ENCODE measurements at regions not wholly inside any gene's neighbourhood (a gene's known extent, or its start where the extent isn't known, plus 50 kb on each side); places are given as distances from the start of the nearest gene placed in this dataset.

DNA sequence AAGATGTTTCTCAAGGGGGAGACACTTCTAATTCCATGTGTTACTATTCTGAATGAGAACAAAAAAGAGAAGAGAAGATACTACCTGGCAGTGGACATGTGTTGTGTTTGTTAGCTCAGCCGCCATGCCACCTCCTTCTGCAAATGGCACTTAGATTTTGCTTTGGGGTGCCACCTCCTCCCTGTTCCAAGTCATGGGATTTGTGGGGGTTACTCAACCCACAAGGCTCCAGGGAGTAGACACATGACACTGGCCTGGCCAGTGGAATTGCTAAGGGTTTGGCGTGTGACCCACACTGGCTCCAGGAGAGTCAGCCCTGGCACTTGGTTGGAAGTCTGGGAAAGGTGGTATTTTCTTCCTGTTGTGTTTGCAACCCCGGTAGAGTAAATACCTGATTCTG lies 129.1 kb downstream of the ZNF621 start:
- H3K27me3 Mint-ChIP-seq (ENCODE audit: low read depth in 3 of 3) = peaks cover 0 to 5% (median 3%) of the 10 kb centered on the region in 3 donors
- H3K36me3 ChIP-seq (replicated peaks in 1 of 2; ENCODE audit: control insufficient read depth in 1 of 2, insufficient read depth in 2 of 2, low read length in 2 of 2) = no peaks in the 10 kb centered on the region
- no peak for TF ChIP-seq CTCF (IDR thresholded peaks at IDR 0.05)
- DNase-seq = no peak
- no peak overlapping the region for H3K9ac ChIP-seq (ENCODE audit: insufficient read depth, low read length, poor library complexity, severe bottlenecking)
- no peaks in the 10 kb centered on the region for H3K36me3 Mint-ChIP-seq
- peaks cover 0 to 3% (median 0%) of the 10 kb centered on the region in 7 donors for H3K9me3 Mint-ChIP-seq
- H3K4me3 Mint-ChIP-seq = no peak overlapping the region
- H3K27me3 ChIP-seq (ENCODE audit: control insufficient read depth in 2 of 2, insufficient read depth in 2 of 2, low read length in 2 of 2) = no peaks in the 10 kb centered on the region
- intact Hi-C loops (cut with micrococcal nuclease) = no loop called here
- no peak overlapping the region for H3K4me2 ChIP-seq (replicated peaks; ENCODE audit: extremely low read depth, low read length, poor library complexity, severe bottlenecking)
- no peaks in the 10 kb centered on the region for H3K4me1 Mint-ChIP-seq
- H3K27ac ChIP-seq (ENCODE audit: low read depth in 1 of 2, low read length in 2 of 2) = no peak overlapping the region
- H3K4me1 ChIP-seq (ENCODE audit: control insufficient read depth in 1 of 2, insufficient read depth in 2 of 2, low read length in 2 of 2) = no peaks in the 10 kb centered on the region
- 94% methylated on average over 2 of the region's 3 CpGs for WGBS (ENCODE audit: insufficient coverage)
- no peaks in the 10 kb centered on the region for H4K20me1 ChIP-seq (ENCODE audit: insufficient read depth, low read length)
- H3K9me3 ChIP-seq (replicated peaks in 1 of 2; ENCODE audit: control insufficient read depth in 1 of 2, insufficient read depth in 1 of 2, low read length in 2 of 2) = no peaks in the 10 kb centered on the region
- H3K4me3 ChIP-seq (replicated peaks in 1 of 3; ENCODE audit: low read depth in 2 of 3, low read length in 3 of 3) = no peak overlapping the region
- no peaks in the 10 kb centered on the region for H3K79me2 ChIP-seq (ENCODE audit: insufficient read depth, low read length)
- no peak overlapping the region for H2AFZ ChIP-seq (ENCODE audit: insufficient read depth, low read depth, low read length, poor library complexity, severe bottlenecking)
- no peak overlapping the region for H3K27ac Mint-ChIP-seq

DNA sequence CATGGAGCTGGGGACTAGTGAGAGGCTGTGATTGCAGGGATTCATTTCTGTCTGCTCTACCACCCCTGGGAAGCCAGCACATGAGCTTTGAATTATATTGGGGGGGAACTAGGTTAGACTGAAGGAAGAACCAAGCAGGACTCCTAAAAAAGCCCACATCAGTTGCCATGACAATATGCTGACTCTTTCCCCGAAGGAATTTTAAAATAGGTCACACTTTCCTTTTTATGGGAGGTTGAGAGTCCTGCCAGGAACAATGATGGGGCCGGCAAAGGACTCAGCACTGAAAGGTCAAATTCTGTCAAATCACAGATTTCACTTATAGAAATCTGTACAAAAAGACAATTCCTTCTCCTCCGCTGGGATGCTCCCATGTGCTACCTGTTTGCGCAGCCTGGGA lies 130.8 kb downstream of the ZNF621 start:
- Histone ChIP-seq H4K20me1 (ENCODE audit: insufficient read depth, low read length) (no peaks in the 10 kb centered on the region), H3K9me3 (replicated peaks in 1 of 2; ENCODE audit: control insufficient read depth in 1 of 2, insufficient read depth in 1 of 2, low read length in 2 of 2) (no peaks in the 10 kb centered on the region), H3K9ac (ENCODE audit: insufficient read depth, low read length, poor library complexity, severe bottlenecking) (no peak overlapping the region), H3K4me2 (replicated peaks; ENCODE audit: extremely low read depth, low read length, poor library complexity, severe bottlenecking) (no peak overlapping the region), H3K4me3 (replicated peaks in 1 of 3; ENCODE audit: low read depth in 2 of 3, low read length in 3 of 3) (no peak overlapping the region), H3K79me2 (ENCODE audit: insufficient read depth, low read length) (no peaks in the 10 kb centered on the region), H3K27ac (ENCODE audit: low read depth in 1 of 2, low read length in 2 of 2) (no peak overlapping the region), H3K27me3 (ENCODE audit: control insufficient read depth in 2 of 2, insufficient read depth in 2 of 2, low read length in 2 of 2) (no peaks in the 10 kb centered on the region), H2AFZ (ENCODE audit: insufficient read depth, low read depth, low read length, poor library complexity, severe bottlenecking) (no peak overlapping the region), H3K4me1 (ENCODE audit: control insufficient read depth in 1 of 2, insufficient read depth in 2 of 2, low read length in 2 of 2) (no peaks in the 10 kb centered on the region), H3K36me3 (replicated peaks in 1 of 2; ENCODE audit: control insufficient read depth in 1 of 2, insufficient read depth in 2 of 2, low read length in 2 of 2) (no peaks in the 10 kb centered on the region)
- WGBS (ENCODE audit: insufficient coverage) = no CpG with 5 or more reads among the region's 4 CpGs
- Mint-ChIP-seq H3K9me3 (peaks cover 0 to 3% (median 0%) of the 10 kb centered on the region in 7 donors), H3K27ac (no peak overlapping the region), H3K27me3 (ENCODE audit: low read depth in 3 of 3) (peaks cover 0 to 5% (median 3%) of the 10 kb centered on the region in 3 donors), H3K4me1 (peaks cover 2% of the 10 kb centered on the region), H3K4me3 (no peak overlapping the region), H3K36me3 (no peaks in the 10 kb centered on the region)
- DNase-seq = no peak
- intact Hi-C loops (cut with micrococcal nuclease) = no loop called here
- no peak for TF ChIP-seq CTCF (IDR thresholded peaks at IDR 0.05)

Measured in CD14-positive monocyte (primary cell).